Lower lobe of right lung (tissue), 2 donors: ENCODE measurements at regions not wholly inside any gene's neighbourhood (a gene's known extent, or its start where the extent isn't known, plus 50 kb on each side); places are given as distances from the start of the nearest gene placed in this dataset.

ENCODE experiments used
- ATAC-seq, 2 donors: fragments of 200-7000 bp; cut with Tn5 transposase; one replicate each; pipeline ENCODE4 v1.9.1; 2020 to 2022; ENCODE audit warnings: mild to moderate bottlenecking in 2 of 2, moderate library complexity in 2 of 2
- DNase-seq: peaks from one replicate; pipeline ENCODE4 v3.0.0-alpha.2; 2020
- H3K27ac ChIP-seq: fragments of 200-600 bp; one replicate; pipeline ENCODE4 v1.8.0; 2022
- H3K27me3 ChIP-seq: fragments of 200-600 bp; one replicate; pipeline ENCODE4 v1.8.0; 2022; ENCODE audit warnings: low read depth
- H3K36me3 ChIP-seq: fragments of 200-600 bp; one replicate; pipeline ENCODE4 v1.8.0; 2022; ENCODE audit warnings: mild to moderate bottlenecking
- H3K4me1 ChIP-seq: fragments of 200-600 bp; one replicate; pipeline ENCODE4 v1.8.0; 2022
- H3K4me3 ChIP-seq: fragments of 200-600 bp; one replicate; pipeline ENCODE4 v1.8.0; 2022; ENCODE audit warnings: mild to moderate bottlenecking
- H3K9me3 ChIP-seq: fragments of 200-600 bp; one replicate; pipeline ENCODE4 v1.8.0; 2022
- intact Hi-C: fragments of 100-400 bp; cut with DNase I; formaldehyde crosslinking; loops from one replicate; pipeline ENCODE4 v1.11.0; 2022
- TF ChIP-seq, protein P1 (sequence below): fragments of 200-600 bp; IDR thresholded peaks from one replicate; pipeline ENCODE4 v1.8.0; 2022; ENCODE audit warnings: antibody characterized with exemption, mild to moderate bottlenecking
- donor health status: DM: no; HTN: yes; CAD: no; lungs with severe emphysema.

GRCh38 chr10:3294919-3295581 lies 122.5 kb upstream of the PITRM1 start:
- intact Hi-C loops = no loop called here
- TF ChIP-seq, protein P1, sequence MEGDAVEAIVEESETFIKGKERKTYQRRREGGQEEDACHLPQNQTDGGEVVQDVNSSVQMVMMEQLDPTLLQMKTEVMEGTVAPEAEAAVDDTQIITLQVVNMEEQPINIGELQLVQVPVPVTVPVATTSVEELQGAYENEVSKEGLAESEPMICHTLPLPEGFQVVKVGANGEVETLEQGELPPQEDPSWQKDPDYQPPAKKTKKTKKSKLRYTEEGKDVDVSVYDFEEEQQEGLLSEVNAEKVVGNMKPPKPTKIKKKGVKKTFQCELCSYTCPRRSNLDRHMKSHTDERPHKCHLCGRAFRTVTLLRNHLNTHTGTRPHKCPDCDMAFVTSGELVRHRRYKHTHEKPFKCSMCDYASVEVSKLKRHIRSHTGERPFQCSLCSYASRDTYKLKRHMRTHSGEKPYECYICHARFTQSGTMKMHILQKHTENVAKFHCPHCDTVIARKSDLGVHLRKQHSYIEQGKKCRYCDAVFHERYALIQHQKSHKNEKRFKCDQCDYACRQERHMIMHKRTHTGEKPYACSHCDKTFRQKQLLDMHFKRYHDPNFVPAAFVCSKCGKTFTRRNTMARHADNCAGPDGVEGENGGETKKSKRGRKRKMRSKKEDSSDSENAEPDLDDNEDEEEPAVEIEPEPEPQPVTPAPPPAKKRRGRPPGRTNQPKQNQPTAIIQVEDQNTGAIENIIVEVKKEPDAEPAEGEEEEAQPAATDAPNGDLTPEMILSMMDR = no peak

GRCh38 chr10:3293581-3294431 lies 121.2 kb upstream of the PITRM1 start:
- no peak overlapping the region for H3K27ac ChIP-seq
- H3K36me3 ChIP-seq = no peaks in the 10 kb centered on the region
- no peaks in the 10 kb centered on the region for H3K27me3 ChIP-seq
- TF ChIP-seq, protein P1 = no peak
- intact Hi-C loops = no loop called here
- no peaks in the 10 kb centered on the region for H3K9me3 ChIP-seq
- no peak for DNase-seq
- H3K4me1 ChIP-seq = no peaks in the 10 kb centered on the region
- H3K4me3 ChIP-seq = no peak overlapping the region
- no peak for ATAC-seq

More at GRCh38 chr10:3294919-3295581, 122.5 kb upstream of the PITRM1 start:
- H3K4me3 ChIP-seq = no peak overlapping the region
- H3K27ac ChIP-seq = no peak overlapping the region
- no peaks in the 10 kb centered on the region for H3K36me3 ChIP-seq
- DNase-seq (no peak), ATAC-seq (no peak)
- H3K4me1 ChIP-seq = no peaks in the 10 kb centered on the region
- no peaks in the 10 kb centered on the region for H3K9me3 ChIP-seq
- H3K27me3 ChIP-seq = no peaks in the 10 kb centered on the region

DNA sequence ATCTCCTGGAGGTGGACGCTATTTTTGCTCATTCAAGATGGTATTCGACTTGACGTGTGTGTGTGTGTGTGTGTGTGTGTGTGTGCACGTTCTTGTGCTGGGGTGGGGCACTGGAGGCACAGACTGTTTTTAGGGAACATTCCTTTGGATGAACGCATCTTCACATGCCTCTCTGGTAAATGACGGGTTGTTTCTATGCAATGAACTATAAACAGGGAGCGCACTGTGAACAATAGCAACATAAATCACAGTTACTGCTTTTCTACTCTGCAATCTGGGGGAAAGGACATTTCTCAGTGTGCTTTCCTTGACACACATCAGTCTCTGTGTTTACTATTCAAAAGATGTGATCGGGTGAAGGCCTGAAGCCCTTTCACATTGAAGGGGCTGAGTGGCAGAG lies 120.1 kb upstream of the PITRM1 start:
- ATAC-seq = no peak
- DNase-seq = no peak
- Histone ChIP-seq H3K36me3 (no peaks in the 10 kb centered on the region), H3K27ac (peak overlapping the region; percentile 14), H3K27me3 (no peaks in the 10 kb centered on the region), H3K4me3 (no peak overlapping the region), H3K4me1 (no peaks in the 10 kb centered on the region), H3K9me3 (no peaks in the 10 kb centered on the region)
- TF ChIP-seq, protein P1 = no peak
- intact Hi-C loops = no loop called here

DNA sequence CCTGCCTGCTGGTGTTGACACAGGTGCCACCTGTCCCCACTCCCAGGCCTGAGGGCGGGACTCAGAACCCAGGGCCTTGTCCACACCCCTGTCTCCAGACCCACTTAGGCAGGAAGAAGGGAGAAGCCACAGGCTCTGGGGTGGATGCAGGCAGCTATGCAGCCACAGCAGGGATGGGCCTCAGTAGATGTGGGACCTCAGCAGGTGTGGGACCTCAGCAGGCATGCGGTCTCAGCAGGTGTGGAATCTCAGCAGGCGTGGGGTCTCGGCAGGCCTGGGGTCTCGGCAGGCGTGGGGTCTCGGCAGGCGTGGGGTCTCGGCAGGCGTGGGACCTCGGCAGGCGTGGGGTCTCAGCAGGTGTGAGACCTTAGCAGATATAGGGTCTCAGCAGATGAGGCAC lies 118.0 kb upstream of the PITRM1 start:
- Histone ChIP-seq H3K27me3 (no peaks in the 10 kb centered on the region), H3K27ac (no peak overlapping the region), H3K9me3 (no peaks in the 10 kb centered on the region), H3K4me3 (no peak overlapping the region), H3K4me1 (no peaks in the 10 kb centered on the region), H3K36me3 (no peaks in the 10 kb centered on the region)
- intact Hi-C loops = no loop called here
- TF ChIP-seq, protein P1 = no peak
- ATAC-seq (no peak), DNase-seq (no peak)

DNA sequence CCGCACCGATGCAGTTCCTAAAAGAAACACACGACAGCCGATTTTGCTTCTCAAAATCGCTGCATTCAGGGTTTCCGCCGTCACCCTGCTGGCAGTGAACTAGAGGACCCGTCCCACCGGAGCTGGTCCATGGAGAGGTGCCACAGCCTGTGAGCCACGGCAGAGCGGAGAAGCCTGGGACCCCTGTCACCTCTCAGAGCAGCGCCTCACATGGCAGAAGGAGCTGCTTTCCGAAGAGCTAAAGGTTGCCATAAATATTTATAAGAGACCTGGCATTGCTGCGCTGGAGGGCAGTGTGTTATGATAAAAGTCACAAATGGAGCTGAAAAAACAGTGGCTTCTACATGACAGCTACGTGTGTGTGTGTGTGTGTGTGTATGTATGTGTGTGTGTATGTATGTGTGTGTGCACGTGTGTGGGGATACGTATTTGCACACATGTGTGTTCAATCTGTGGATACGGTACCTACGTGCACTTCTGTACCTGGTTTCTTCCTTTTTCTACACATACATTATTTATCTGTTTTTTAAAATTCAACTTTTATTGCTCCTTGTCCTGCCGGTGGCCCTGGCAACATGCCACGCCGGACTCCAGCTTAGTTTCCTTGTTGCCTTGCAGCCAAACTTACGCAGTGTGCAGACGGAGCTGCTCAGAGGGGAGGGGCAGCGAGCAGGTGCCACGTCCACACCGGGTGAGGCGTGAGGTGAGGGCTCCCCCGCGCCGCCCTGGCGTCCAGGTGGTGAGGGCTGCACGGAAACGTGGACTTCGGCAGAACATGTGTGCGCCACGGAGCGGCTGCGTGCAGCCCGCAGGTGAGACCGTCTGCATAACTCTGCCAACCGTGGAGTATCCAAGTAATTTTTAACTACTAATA lies 115.2 kb upstream of the PITRM1 start:
- ATAC-seq (no peak), DNase-seq (no peak)
- H3K4me1 ChIP-seq = no peaks in the 10 kb centered on the region
- intact Hi-C loops = no loop called here
- H3K4me3 ChIP-seq = no peak overlapping the region
- no peaks in the 10 kb centered on the region for H3K36me3 ChIP-seq
- TF ChIP-seq, protein P1 = no peak
- no peaks in the 10 kb centered on the region for H3K9me3 ChIP-seq
- no peak overlapping the region for H3K27ac ChIP-seq
- no peaks in the 10 kb centered on the region for H3K27me3 ChIP-seq
